Loucy (cell line): ENCODE measurements at regions not wholly inside any gene's neighbourhood (a gene's known extent, or its start where the extent isn't known, plus 50 kb on each side); places are given as distances from the start of the nearest gene placed in this dataset.

ENCODE experiments used
- H2AFZ ChIP-seq: fragments of 200-600 bp; sonication (generic); 2 replicates; pipeline ENCODE4 v1.6.0; 2016; ENCODE audit warnings: antibody characterized with exemption, mild to moderate bottlenecking, low read length, moderate library complexity
- H3F3A ChIP-seq: fragments of 200-600 bp; 2 replicates; pipeline ENCODE4 v1.6.0; 2016; ENCODE audit warnings: antibody characterized with exemption, low read depth, mild to moderate bottlenecking
- H3K27me3 ChIP-seq: fragments of 200-600 bp; sonication (generic); 2 replicates; pipeline ENCODE4 v1.6.1; 2014; ENCODE audit warnings: low read length, mild to moderate bottlenecking; ENCODE audit not compliant: insufficient read depth, poor library complexity, severe bottlenecking
- H3K36me3 ChIP-seq: fragments of 200-600 bp; sonication (generic); 2 replicates; pipeline ENCODE4 v1.6.1; 2016; ENCODE audit warnings: low read length; ENCODE audit not compliant: insufficient read depth
- H3K4me1 ChIP-seq: fragments of 200-600 bp; sonication (generic); 2 replicates; pipeline ENCODE4 v1.5.1; 2014; ENCODE audit warnings: low read length, mild to moderate bottlenecking; ENCODE audit not compliant: insufficient read depth, poor library complexity, severe bottlenecking
- H3K4me2 ChIP-seq: fragments of 200-600 bp; sonication (generic); 2 replicates; pipeline ENCODE4 v1.6.0; 2014; ENCODE audit warnings: antibody characterized with exemption, low read length, low read depth, mild to moderate bottlenecking; ENCODE audit not compliant: poor library complexity, severe bottlenecking
- H3K4me3 ChIP-seq: fragments of 200-600 bp; sonication (generic); 2 replicates; pipeline ENCODE4 v1.5.1; 2014; ENCODE audit warnings: low read length, mild to moderate bottlenecking, mixed read lengths; ENCODE audit not compliant: poor library complexity, severe bottlenecking
- H3K79me2 ChIP-seq: fragments of 200-600 bp; sonication (generic); 2 replicates; pipeline ENCODE4 v1.6.1; 2014; ENCODE audit warnings: low read length; ENCODE audit not compliant: insufficient read depth
- H3K9ac ChIP-seq: fragments of 200-600 bp; sonication (generic); 2 replicates; pipeline ENCODE4 v1.6.0; 2014; ENCODE audit warnings: mild to moderate bottlenecking, low read depth, low read length, moderate library complexity; ENCODE audit not compliant: poor library complexity, severe bottlenecking
- H3K9me2 ChIP-seq: fragments of 200-600 bp; sonication (generic); replicated peaks from 2 replicates; pipeline ENCODE4 v1.6.1; 2016; ENCODE audit warnings: low read depth, low read length, mixed read lengths
- H3K9me3 ChIP-seq: fragments of 200-600 bp; sonication (generic); 2 replicates; pipeline ENCODE4 v1.6.1; 2014; ENCODE audit warnings: mild to moderate bottlenecking, antibody characterized with exemption, low read length, low read depth; ENCODE audit not compliant: insufficient read depth
- H4K20me1 ChIP-seq: fragments of 200-600 bp; sonication (generic); 2 replicates; pipeline ENCODE4 v1.6.0; 2014; ENCODE audit warnings: antibody characterized with exemption, low read length, mild to moderate bottlenecking; ENCODE audit not compliant: insufficient read depth, poor library complexity, severe bottlenecking
- CTCF ChIP-seq: fragments of 200-600 bp; sonication (generic); conservative IDR thresholded peaks from 2 replicates; pipeline ENCODE4 v1.5.1; 2014; ENCODE audit warnings: mild to moderate bottlenecking, antibody characterized with exemption, low read length
- EZH2phosphoT487 ChIP-seq: fragments of 200-600 bp; IDR thresholded peaks from 2 replicates; pipeline ENCODE4 v1.6.1; 2018; ENCODE audit warnings: antibody characterized with exemption, mild to moderate bottlenecking, moderate library complexity, borderline replicate concordance

GRCh38 chr15:30008156-30008555 is 74.6 kb upstream of the GOLGA8J start:
- H3K27me3 ChIP-seq = no peaks in the 10 kb centered on the region
- no peaks in the 10 kb centered on the region for H3K9me3 ChIP-seq
- H3K4me1 ChIP-seq = no peaks in the 10 kb centered on the region
- no peak overlapping the region for H2AFZ ChIP-seq
- no peaks in the 10 kb centered on the region for H3K36me3 ChIP-seq
- no peaks in the 10 kb centered on the region for H3F3A ChIP-seq
- H4K20me1 ChIP-seq = no peaks in the 10 kb centered on the region
- no peak overlapping the region for H3K4me3 ChIP-seq
- no peaks in the 10 kb centered on the region for H3K9me2 ChIP-seq
- H3K79me2 ChIP-seq = no peaks in the 10 kb centered on the region
- no peak for TF ChIP-seq EZH2phosphoT487
- no peak for TF ChIP-seq CTCF
- H3K9ac ChIP-seq = no peak overlapping the region
- no peak overlapping the region for H3K4me2 ChIP-seq

GRCh38 chr15:30001602-30002001 is 81.2 kb upstream of the GOLGA8J start:
- no peak overlapping the region for H2AFZ ChIP-seq
- no peaks in the 10 kb centered on the region for H3K9me2 ChIP-seq
- H3K9me3 ChIP-seq = no peaks in the 10 kb centered on the region
- H3K4me2 ChIP-seq = no peak overlapping the region
- TF ChIP-seq EZH2phosphoT487 = no peak
- TF ChIP-seq CTCF = no peak
- H4K20me1 ChIP-seq = no peaks in the 10 kb centered on the region
- H3K79me2 ChIP-seq = no peaks in the 10 kb centered on the region
- no peaks in the 10 kb centered on the region for H3K36me3 ChIP-seq
- no peak overlapping the region for H3K9ac ChIP-seq
- H3K4me3 ChIP-seq = no peak overlapping the region
- H3F3A ChIP-seq = no peaks in the 10 kb centered on the region
- no peaks in the 10 kb centered on the region for H3K4me1 ChIP-seq
- no peaks in the 10 kb centered on the region for H3K27me3 ChIP-seq

- Histone ChIP-seq H3K4me1 (no peaks in the 10 kb centered on the region), H3K27me3 (no peaks in the 10 kb centered on the region), H3K4me3 (no peak overlapping the region), H3F3A (no peaks in the 10 kb centered on the region), H3K9ac (no peak overlapping the region), H3K9me3 (no peaks in the 10 kb centered on the region), H4K20me1 (no peaks in the 10 kb centered on the region), H3K36me3 (no peaks in the 10 kb centered on the region), H3K9me2 (no peaks in the 10 kb centered on the region), H2AFZ (no peak overlapping the region), H3K79me2 (no peaks in the 10 kb centered on the region), H3K4me2 (no peak overlapping the region)
- TF ChIP-seq EZH2phosphoT487 (no peak), CTCF (no peak)
Observed at GRCh38 chr15:29998033-29998432, 84.7 kb upstream of the GOLGA8J start.
